OCI-LY1 (cell line): ENCODE measurements at regions not wholly inside any gene's neighbourhood (a gene's known extent, or its start where the extent isn't known, plus 50 kb on each side); places are given as distances from the start of the nearest gene placed in this dataset.

Experiments used
- CTCF ChIP-seq: fragments of 200-600 bp; sonication (generic), shearing (Covaris generic); IDR thresholded peaks from 2 replicates; pipeline ENCODE4 v1.5.1; 2017; ENCODE audit warnings: mild to moderate bottlenecking, antibody characterized with exemption, low read length, moderate library complexity, mixed read lengths
- EZH2 ChIP-seq: fragments of 200-600 bp; sonication (generic), shearing (Covaris generic); IDR thresholded peaks from 2 replicates; pipeline ENCODE4 v1.8.0; 2017; ENCODE audit warnings: borderline replicate concordance, mixed run types, mild to moderate bottlenecking, antibody characterized with exemption, low read length, moderate library complexity, mixed read lengths

- no peak for TF ChIP-seq CTCF
- no peak for TF ChIP-seq EZH2
Measured at GRCh38 chr2:7121851-7122250, 204.6 kb downstream of the RNF144A start.
